ENCODE measurements at regions not wholly inside any gene's neighbourhood (a gene's known extent, or its start where the extent isn't known, plus 50 kb on each side); places are given as distances from the start of the nearest gene placed in this dataset.
A peak's percentile ranks its signal among the peaks of the same experiment; 100 is the strongest.

DNA sequence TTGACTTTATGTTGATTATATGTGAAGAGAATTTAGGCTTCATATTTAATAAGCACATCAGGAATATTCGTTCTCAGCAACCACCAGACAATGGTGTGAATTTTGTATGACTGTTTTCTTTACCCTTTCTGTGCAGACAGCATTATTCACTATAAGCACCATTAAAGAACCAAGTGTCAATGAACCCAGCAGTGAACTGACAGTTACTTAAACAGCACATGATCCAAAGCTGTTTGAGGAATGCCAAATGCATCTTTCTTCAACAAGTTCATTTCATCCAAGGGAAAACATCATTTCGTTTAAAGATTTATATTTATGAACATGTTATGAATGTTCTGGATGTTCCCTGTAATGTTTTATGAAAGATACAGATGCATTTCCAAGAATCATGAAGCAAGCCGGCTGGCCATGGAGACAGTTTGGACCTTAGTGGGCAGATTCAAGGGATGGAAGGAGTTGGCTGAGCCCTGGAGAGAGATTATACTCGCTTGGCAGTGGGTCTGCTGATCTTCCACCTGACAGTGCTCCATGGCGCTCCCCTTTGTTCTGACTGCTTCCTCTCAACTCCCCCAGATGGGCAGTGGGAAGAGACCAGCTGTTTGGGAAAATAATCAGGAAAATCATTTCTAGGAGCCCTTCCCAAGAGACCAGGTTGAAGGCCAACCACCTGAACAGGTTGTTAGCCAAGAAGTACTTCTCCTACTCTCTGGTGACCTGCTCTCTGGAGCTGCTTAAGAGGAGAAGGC is 326.0 kb upstream of the RSPO3 start:
- no TSS peak for BruUV-seq (replicated peaks)
- Histone ChIP-seq H2AFZ (0 out of 2 replicates have a peak overlapping the region, but pooled peaks have one; percentile 31), H3F3A (ENCODE audit: insufficient read depth, low read depth) (no peaks in the 10 kb centered on the region), H4K20me1 (ENCODE audit: insufficient read depth) (no peaks in the 10 kb centered on the region), H3K27ac (no peak overlapping the region), H3K4me3 (no peak overlapping the region), H3K9me2 (ENCODE audit: insufficient read depth) (no peaks in the 10 kb centered on the region), H3K4me1 (replicated peaks; ENCODE audit: insufficient read depth) (no peaks in the 10 kb centered on the region), H3K9me3 (ENCODE audit: insufficient read depth, low read depth) (no peaks in the 10 kb centered on the region), H3K79me2 (ENCODE audit: low read depth) (no peaks in the 10 kb centered on the region), H3K27me3 (ENCODE audit: insufficient read depth, low read depth) (no peaks in the 10 kb centered on the region), H3K36me3 (ENCODE audit: low read depth) (no peaks in the 10 kb centered on the region), H3K4me2 (no peak overlapping the region)
- intact Hi-C loops (cut with micrococcal nuclease; ENCODE audit: unreplicated experiment): no loop called here
- TF ChIP-seq EZH2 (IDR thresholded peaks at IDR 0.05; ENCODE audit: low read depth): no peak
- TF ChIP-seq, protein P1, sequence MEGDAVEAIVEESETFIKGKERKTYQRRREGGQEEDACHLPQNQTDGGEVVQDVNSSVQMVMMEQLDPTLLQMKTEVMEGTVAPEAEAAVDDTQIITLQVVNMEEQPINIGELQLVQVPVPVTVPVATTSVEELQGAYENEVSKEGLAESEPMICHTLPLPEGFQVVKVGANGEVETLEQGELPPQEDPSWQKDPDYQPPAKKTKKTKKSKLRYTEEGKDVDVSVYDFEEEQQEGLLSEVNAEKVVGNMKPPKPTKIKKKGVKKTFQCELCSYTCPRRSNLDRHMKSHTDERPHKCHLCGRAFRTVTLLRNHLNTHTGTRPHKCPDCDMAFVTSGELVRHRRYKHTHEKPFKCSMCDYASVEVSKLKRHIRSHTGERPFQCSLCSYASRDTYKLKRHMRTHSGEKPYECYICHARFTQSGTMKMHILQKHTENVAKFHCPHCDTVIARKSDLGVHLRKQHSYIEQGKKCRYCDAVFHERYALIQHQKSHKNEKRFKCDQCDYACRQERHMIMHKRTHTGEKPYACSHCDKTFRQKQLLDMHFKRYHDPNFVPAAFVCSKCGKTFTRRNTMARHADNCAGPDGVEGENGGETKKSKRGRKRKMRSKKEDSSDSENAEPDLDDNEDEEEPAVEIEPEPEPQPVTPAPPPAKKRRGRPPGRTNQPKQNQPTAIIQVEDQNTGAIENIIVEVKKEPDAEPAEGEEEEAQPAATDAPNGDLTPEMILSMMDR (conservative IDR thresholded peaks at IDR 0.05): no peak
- DNase-seq: no peak
- CTCF ChIA-PET: no interaction called here
- POLR2A ChIA-PET (ENCODE audit: unreplicated experiment): no interaction called here

DNA sequence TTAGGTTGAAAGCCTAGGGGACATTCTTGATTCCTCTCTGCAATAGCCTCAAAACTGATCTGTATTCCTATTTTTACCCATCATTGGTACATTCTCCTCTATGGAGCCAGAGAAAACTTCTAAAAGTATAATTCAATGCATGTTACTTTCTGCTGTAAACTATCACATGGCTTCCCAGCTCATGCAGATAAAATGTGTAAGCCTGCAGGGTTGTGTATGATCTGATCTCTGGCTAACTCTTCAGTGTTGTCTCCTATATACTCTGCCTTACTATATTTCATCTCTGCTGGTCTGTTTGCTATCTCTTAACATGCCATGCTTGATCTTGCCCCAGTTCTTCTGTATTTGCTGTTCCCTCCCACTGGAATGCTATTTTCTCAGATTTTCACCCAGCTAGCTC is 323.3 kb upstream of the RSPO3 start:
- Histone ChIP-seq H3K27ac (no peak overlapping the region), H3K4me3 (no peak overlapping the region), H3K9me3 (ENCODE audit: insufficient read depth, low read depth) (no peaks in the 10 kb centered on the region), H3K36me3 (ENCODE audit: low read depth) (no peaks in the 10 kb centered on the region), H3K4me2 (no peak overlapping the region), H3K27me3 (ENCODE audit: insufficient read depth, low read depth) (no peaks in the 10 kb centered on the region), H2AFZ (no peak overlapping the region), H3K9me2 (ENCODE audit: insufficient read depth) (no peaks in the 10 kb centered on the region), H3K4me1 (replicated peaks; ENCODE audit: insufficient read depth) (no peaks in the 10 kb centered on the region), H3F3A (ENCODE audit: insufficient read depth, low read depth) (no peaks in the 10 kb centered on the region), H4K20me1 (ENCODE audit: insufficient read depth) (no peaks in the 10 kb centered on the region), H3K79me2 (ENCODE audit: low read depth) (no peaks in the 10 kb centered on the region)
- no TSS peak for BruUV-seq (replicated peaks)
- TF ChIP-seq EZH2 (IDR thresholded peaks at IDR 0.05; ENCODE audit: low read depth): no peak
- TF ChIP-seq, protein P1 (conservative IDR thresholded peaks at IDR 0.05): no peak
- DNase-seq: no peak
- ChIA-PET POLR2A (ENCODE audit: unreplicated experiment) (no interaction called here), CTCF (no interaction called here)
- intact Hi-C loops (cut with micrococcal nuclease; ENCODE audit: unreplicated experiment): no loop called here

- TF ChIP-seq EZH2 (IDR thresholded peaks at IDR 0.05; ENCODE audit: low read depth): no peak
- TF ChIP-seq, protein P1 (conservative IDR thresholded peaks at IDR 0.05): no peak
- H3K27me3 ChIP-seq (ENCODE audit: insufficient read depth, low read depth): no peaks in the 10 kb centered on the region
- H3K4me3 ChIP-seq: no peak overlapping the region
- no peak overlapping the region for H3K4me2 ChIP-seq
- no peaks in the 10 kb centered on the region for H3K9me2 ChIP-seq (ENCODE audit: insufficient read depth)
- H3K27ac ChIP-seq: no peak overlapping the region
- no peaks in the 10 kb centered on the region for H3K9me3 ChIP-seq (ENCODE audit: insufficient read depth, low read depth)
- no peaks in the 10 kb centered on the region for H3K36me3 ChIP-seq (ENCODE audit: low read depth)
- H3K4me1 ChIP-seq (replicated peaks; ENCODE audit: insufficient read depth): no peaks in the 10 kb centered on the region
- no peak overlapping the region for H2AFZ ChIP-seq
- intact Hi-C loops (cut with micrococcal nuclease; ENCODE audit: unreplicated experiment): no loop called here
- no peaks in the 10 kb centered on the region for H3K79me2 ChIP-seq (ENCODE audit: low read depth)
- ChIA-PET POLR2A (ENCODE audit: unreplicated experiment) (no interaction called here), CTCF (no interaction called here)
- DNase-seq: no peak
- no peaks in the 10 kb centered on the region for H4K20me1 ChIP-seq (ENCODE audit: insufficient read depth)
- H3F3A ChIP-seq (ENCODE audit: insufficient read depth, low read depth): no peaks in the 10 kb centered on the region
- no TSS peak for BruUV-seq (replicated peaks)
Observed at GRCh38 chr6:126797981-126798380, 320.5 kb upstream of the RSPO3 start.

Data from PC-9 (cell line).